Ishikawa (cell line): ENCODE measurements at regions not wholly inside any gene's neighbourhood (a gene's known extent, or its start where the extent isn't known, plus 50 kb on each side); places are given as distances from the start of the nearest gene placed in this dataset.

ENCODE experiments used
- CREB1 ChIP-seq: IDR thresholded peaks from 2 replicates; pipeline ENCODE4 v1.6.1; 2012; ENCODE audit warnings: low read depth
- EP300 ChIP-seq: IDR thresholded peaks from 2 replicates; pipeline ENCODE4 v1.6.1; 2012; ENCODE audit warnings: borderline replicate concordance
- RAD21 ChIP-seq: IDR thresholded peaks from 2 replicates; pipeline ENCODE4 v1.6.1; 2012; ENCODE audit warnings: low read depth
- TAF1 ChIP-seq: IDR thresholded peaks from 2 replicates; pipeline ENCODE4 v1.6.1; 2012; ENCODE audit warnings: low read depth, mild to moderate bottlenecking
- TCF12 ChIP-seq: IDR thresholded peaks from 2 replicates; pipeline ENCODE4 v1.6.1; 2012; ENCODE audit warnings: low read depth
- TEAD4 ChIP-seq: IDR thresholded peaks from 2 replicates; pipeline ENCODE4 v1.6.1; 2012
- YY1 ChIP-seq: IDR thresholded peaks from 2 replicates; pipeline ENCODE4 v1.6.1; 2012; ENCODE audit warnings: low read depth
- TF ChIP-seq, protein P1 (sequence below): IDR thresholded peaks from 2 replicates; pipeline ENCODE4 v1.6.1; 2012
- TF ChIP-seq, protein P2 (sequence below): IDR thresholded peaks from 2 replicates; pipeline ENCODE4 v1.6.1; 2012

DNA sequence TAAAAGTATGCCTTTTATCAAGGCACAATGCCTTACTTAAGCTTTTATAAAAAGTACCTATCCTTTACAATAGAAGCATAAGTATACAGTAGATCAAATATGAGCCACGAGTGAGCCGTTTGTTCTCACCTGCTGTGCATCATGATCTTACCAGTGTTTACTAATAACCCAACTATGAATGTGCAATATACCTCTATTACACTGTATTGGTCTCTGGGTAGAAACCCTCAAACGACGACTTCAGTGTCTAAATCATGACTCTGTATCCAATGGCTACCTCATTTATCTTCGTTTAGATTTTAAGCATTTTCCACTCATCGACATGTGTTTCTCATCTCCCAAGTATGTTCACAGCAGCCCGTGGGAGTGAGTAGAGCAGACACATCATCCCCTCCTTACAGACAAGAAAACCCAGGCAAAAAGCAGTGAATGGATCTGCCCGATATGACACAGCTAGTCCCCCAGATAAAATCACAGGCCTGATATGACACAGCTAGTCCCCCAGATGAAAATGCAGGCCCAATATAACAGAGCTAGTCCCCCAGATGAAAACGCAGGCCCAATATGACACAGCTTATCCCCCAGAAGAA lies 279.8 kb downstream of the TNS1 start:
- no peak for TF ChIP-seq TAF1
- TF ChIP-seq TCF12 = no peak
- TF ChIP-seq TEAD4 = no peak
- TF ChIP-seq YY1 = no peak
- TF ChIP-seq, protein P1, sequence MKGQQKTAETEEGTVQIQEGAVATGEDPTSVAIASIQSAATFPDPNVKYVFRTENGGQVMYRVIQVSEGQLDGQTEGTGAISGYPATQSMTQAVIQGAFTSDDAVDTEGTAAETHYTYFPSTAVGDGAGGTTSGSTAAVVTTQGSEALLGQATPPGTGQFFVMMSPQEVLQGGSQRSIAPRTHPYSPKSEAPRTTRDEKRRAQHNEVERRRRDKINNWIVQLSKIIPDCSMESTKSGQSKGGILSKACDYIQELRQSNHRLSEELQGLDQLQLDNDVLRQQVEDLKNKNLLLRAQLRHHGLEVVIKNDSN = no peak
- TF ChIP-seq CREB1 = no peak
- TF ChIP-seq EP300 = no peak
- no peak for TF ChIP-seq RAD21
- TF ChIP-seq, protein P2, sequence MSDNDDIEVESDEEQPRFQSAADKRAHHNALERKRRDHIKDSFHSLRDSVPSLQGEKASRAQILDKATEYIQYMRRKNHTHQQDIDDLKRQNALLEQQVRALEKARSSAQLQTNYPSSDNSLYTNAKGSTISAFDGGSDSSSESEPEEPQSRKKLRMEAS = no peak
